ENCODE measurements at regions not wholly inside any gene's neighbourhood (a gene's known extent, or its start where the extent isn't known, plus 50 kb on each side); places are given as distances from the start of the nearest gene placed in this dataset.
"Not testable (repeated sequence)": the region's sequence is repeated elsewhere in the genome, so short reads cannot be mapped to it uniquely, and the experiment has no call there.

DNA sequence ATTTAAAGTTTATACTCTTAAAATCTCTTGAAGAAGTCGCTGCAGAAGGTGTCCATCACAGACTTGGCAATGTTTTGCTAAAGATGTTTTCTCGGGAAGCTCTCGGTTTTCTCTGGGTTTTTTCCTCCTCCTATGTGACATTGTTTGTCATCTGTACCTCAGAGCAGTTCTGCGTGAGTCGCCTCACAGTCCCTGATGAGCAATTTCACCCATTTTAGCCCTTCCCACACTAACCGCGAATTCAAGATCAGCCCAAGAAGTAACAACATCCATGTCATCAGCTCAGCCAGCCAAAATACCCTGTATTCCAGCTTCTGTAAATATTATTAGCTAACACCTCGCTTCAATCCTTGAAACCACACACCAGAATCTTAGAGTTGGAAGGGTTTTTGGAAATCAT, 224.3 kb upstream of the SETMAR start:
- Histone ChIP-seq H3K4me3 (no peak overlapping the region), H3K9me3 (no peaks in the 10 kb centered on the region), H3K4me1 (no peaks in the 10 kb centered on the region), H3K27me3 (no peaks in the 10 kb centered on the region), H3K27ac (no peak overlapping the region), H3K36me3 (ENCODE audit: low read depth, missing control alignments) (no peaks in the 10 kb centered on the region)
- DNase-seq, result no peak
- intact Hi-C loops (cut with DNase I; ENCODE audit: low total_unique reads), result no loop called here
- TF ChIP-seq POLR2A (IDR thresholded peaks at IDR 0.05), result no peak
- TF ChIP-seq, protein P1, sequence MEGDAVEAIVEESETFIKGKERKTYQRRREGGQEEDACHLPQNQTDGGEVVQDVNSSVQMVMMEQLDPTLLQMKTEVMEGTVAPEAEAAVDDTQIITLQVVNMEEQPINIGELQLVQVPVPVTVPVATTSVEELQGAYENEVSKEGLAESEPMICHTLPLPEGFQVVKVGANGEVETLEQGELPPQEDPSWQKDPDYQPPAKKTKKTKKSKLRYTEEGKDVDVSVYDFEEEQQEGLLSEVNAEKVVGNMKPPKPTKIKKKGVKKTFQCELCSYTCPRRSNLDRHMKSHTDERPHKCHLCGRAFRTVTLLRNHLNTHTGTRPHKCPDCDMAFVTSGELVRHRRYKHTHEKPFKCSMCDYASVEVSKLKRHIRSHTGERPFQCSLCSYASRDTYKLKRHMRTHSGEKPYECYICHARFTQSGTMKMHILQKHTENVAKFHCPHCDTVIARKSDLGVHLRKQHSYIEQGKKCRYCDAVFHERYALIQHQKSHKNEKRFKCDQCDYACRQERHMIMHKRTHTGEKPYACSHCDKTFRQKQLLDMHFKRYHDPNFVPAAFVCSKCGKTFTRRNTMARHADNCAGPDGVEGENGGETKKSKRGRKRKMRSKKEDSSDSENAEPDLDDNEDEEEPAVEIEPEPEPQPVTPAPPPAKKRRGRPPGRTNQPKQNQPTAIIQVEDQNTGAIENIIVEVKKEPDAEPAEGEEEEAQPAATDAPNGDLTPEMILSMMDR (IDR thresholded peaks at IDR 0.05), result no peak
- 93 to 94% methylated on average over 8 of the region's 8 CpGs for WGBS, 2 donors

DNA sequence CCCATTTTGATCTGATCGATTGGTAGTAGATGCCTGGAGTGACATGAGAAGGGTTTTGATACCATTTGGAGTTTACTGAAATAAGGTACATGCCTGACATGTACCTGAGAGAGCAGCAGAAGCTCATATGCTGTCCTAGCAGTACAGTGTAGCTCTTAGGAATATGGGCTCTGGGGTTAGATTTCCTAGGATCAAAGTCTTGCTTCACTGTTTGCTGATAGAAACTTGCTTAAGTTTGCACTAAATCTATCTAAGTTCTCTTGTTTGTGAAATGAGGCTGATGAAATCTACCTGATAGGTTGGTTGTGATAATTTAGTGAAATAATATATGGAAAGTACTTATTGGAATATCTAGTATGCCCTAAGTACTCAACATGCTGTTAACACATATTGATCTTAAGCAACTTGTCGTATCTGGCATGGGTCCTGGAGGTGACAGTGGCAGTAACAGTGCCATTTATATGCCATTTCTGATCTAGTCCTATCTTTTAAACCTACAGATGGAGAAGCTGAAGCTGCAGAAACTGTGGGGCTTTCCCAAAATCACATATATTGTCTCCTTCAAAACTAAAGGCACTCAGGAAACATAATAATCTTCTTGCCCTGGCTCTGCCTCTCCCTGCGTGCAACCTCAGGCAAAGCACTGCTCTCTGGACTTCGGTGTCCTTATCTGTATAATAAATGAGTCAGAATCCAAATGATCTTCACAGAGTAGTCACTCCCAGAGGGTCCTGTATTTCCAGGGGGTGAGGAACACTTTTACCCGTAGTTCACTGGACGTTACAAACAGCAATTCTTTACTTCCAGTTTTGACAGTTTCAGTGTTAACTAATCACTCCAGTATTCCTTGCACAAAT, 223.6 kb upstream of the SETMAR start:
- Histone ChIP-seq H3K27ac (no peak overlapping the region), H3K9me3 (no peaks in the 10 kb centered on the region), H3K4me3 (no peak overlapping the region), H3K4me1 (no peaks in the 10 kb centered on the region), H3K36me3 (ENCODE audit: low read depth, missing control alignments) (no peaks in the 10 kb centered on the region), H3K27me3 (no peaks in the 10 kb centered on the region)
- TF ChIP-seq, protein P1 (IDR thresholded peaks at IDR 0.05), result no peak
- no peak for TF ChIP-seq POLR2A (IDR thresholded peaks at IDR 0.05)
- DNase-seq, result no peak
- WGBS, 2 donors, result 53 to 67% methylated on average over 6 of the region's 6 CpGs
- intact Hi-C loops (cut with DNase I; ENCODE audit: low total_unique reads), result no loop called here

DNA sequence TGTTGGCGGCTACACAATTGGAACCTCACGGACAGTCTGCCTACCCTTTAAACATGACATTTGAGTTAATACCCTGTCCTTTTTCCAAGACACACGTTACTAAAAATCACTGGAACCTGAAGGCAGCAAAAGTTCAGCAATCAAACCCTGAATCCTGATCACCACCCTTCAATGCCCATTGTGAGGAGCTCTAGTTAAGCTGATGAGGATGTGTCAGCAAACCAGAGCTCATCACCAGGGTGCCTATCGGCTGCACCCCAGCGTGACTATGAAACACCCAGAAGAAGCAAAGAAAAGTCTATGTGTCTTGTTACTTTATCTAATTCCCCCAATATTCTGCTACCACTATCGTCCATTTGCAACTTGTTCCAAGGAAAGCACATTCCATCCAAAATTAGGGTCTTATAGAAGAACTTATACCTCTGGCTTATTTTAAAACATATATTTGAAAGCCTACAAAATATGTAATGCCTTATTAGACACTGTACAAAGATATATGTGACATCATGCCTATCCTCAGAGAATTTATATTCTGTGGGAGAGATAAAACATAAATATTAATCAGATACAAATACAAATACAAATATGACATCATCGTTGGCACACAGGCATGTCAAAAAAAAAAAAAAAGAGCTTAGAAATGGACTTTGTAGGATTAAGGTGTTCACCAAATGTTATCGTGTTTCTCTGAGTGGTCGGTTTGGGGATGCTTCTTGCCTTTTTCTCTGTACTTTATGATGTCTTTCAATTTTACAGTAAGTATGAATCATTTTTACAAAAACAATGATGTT, 219.7 kb upstream of the SETMAR start:
- no peak for TF ChIP-seq POLR2A (IDR thresholded peaks at IDR 0.05)
- TF ChIP-seq, protein P1 (IDR thresholded peaks at IDR 0.05), result no peak
- intact Hi-C loops (cut with DNase I; ENCODE audit: low total_unique reads), result no loop called here
- H3K27me3 ChIP-seq, result no peaks in the 10 kb centered on the region
- WGBS, 2 donors, result 87% methylated on average over 9 of the region's 9 CpGs
- no peak overlapping the region for H3K4me3 ChIP-seq
- no peaks in the 10 kb centered on the region for H3K9me3 ChIP-seq
- H3K4me1 ChIP-seq, result no peaks in the 10 kb centered on the region
- no peak overlapping the region for H3K27ac ChIP-seq
- H3K36me3 ChIP-seq (ENCODE audit: low read depth, missing control alignments), result no peaks in the 10 kb centered on the region
- DNase-seq, result no peak

DNA sequence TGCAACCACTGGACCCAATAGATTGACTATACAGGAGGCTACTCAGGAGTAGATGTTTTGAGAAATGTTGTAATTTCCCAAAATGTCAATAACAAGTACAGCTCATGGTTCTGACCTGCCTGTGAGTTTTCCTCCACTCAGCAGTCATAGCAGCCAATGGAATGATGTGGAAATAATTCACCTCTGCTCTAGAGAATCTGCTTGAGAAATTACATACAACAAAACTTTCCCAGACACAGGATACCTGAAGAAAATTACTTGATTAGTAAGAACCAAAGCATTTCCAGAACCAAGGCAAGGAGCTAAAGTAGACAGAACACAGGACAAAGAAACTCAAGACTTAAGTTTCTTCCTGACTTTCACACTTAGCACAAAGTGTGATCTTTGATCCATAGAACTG, 218.9 kb upstream of the SETMAR start:
- intact Hi-C loops (cut with DNase I; ENCODE audit: low total_unique reads), result no loop called here
- H3K27me3 ChIP-seq, result no peaks in the 10 kb centered on the region
- no peaks in the 10 kb centered on the region for H3K9me3 ChIP-seq
- TF ChIP-seq, protein P1 (IDR thresholded peaks at IDR 0.05), result no peak
- TF ChIP-seq POLR2A (IDR thresholded peaks at IDR 0.05), result no peak
- DNase-seq, result no peak
- no peak overlapping the region for H3K27ac ChIP-seq
- no peak overlapping the region for H3K4me3 ChIP-seq
- H3K4me1 ChIP-seq, result no peaks in the 10 kb centered on the region
- H3K36me3 ChIP-seq (ENCODE audit: low read depth, missing control alignments), result no peaks in the 10 kb centered on the region

DNA sequence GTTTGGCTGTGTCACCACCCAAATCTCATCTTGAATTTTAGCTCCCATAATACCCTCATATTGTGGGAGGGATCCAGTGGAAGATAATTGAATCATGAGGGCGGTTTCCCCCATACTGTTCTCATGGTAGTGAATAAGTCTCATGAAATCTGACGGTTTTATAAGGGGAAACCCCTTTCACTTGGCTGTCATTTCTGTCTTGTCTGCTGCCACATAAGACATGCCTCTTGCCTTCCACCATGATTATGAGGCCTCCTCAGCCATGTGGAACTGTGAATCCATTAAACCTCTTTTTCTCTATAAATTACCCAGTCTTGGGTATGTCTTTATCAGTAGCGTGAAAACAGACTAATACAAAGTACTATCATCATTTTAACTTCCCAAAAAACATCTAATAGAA, 216.5 kb upstream of the SETMAR start:
- H3K36me3 ChIP-seq (ENCODE audit: low read depth, missing control alignments); H3K9me3 ChIP-seq; H3K4me1 ChIP-seq; H3K27ac ChIP-seq; H3K4me3 ChIP-seq; DNase-seq; H3K27me3 ChIP-seq; intact Hi-C loops (cut with DNase I; ENCODE audit: low total_unique reads): not testable (repeated sequence)
- WGBS, 2 donors, result 74 to 95% methylated on average over 3 of the region's 3 CpGs

Measured in testis (tissue), 2 donors.